ENCODE measurements at regions not wholly inside any gene's neighbourhood (a gene's known extent, or its start where the extent isn't known, plus 50 kb on each side); places are given as distances from the start of the nearest gene placed in this dataset.

GRCh38 chr21:35426469-35426868, 377.4 kb upstream of the RUNX1 start:
- TF ChIP-seq CTCF (IDR thresholded peaks at IDR 0.05) (no peak), POLR2A (IDR thresholded peaks at IDR 0.05) (no peak)
